ENCODE measurements at regions not wholly inside any gene's neighbourhood (a gene's known extent, or its start where the extent isn't known, plus 50 kb on each side); places are given as distances from the start of the nearest gene placed in this dataset.

GRCh38 chr6:11633741-11634509, 96.4 kb downstream of the TMEM170B start:
- H3K4me1 Mint-ChIP-seq: no peaks in the 10 kb centered on the region
- H3K27ac Mint-ChIP-seq (ENCODE audit: low read depth): no peak overlapping the region
- H3K9me3 Mint-ChIP-seq: no peaks in the 10 kb centered on the region
- ATAC-seq (replicated peaks; ENCODE audit: extremely low read depth, poor library complexity, severe bottlenecking) (no peak), DNase-seq (ENCODE audit: low spot score in 2 of 2) (no peak)
- peaks cover 18% of the 10 kb centered on the region for H3K27me3 Mint-ChIP-seq
- H3K4me3 Mint-ChIP-seq: no peak overlapping the region
- H3K36me3 Mint-ChIP-seq (ENCODE audit: insufficient read depth): no peaks in the 10 kb centered on the region

GRCh38 chr6:11634948-11635347, 97.4 kb downstream of the TMEM170B start:
- no peak overlapping the region for H3K27ac Mint-ChIP-seq (ENCODE audit: low read depth)
- no peaks in the 10 kb centered on the region for H3K4me1 Mint-ChIP-seq
- H3K9me3 Mint-ChIP-seq: no peaks in the 10 kb centered on the region
- ATAC-seq (replicated peaks; ENCODE audit: extremely low read depth, poor library complexity, severe bottlenecking) (no peak), DNase-seq (ENCODE audit: low spot score in 2 of 2) (no peak)
- no peaks in the 10 kb centered on the region for H3K36me3 Mint-ChIP-seq (ENCODE audit: insufficient read depth)
- H3K4me3 Mint-ChIP-seq: no peak overlapping the region
- H3K27me3 Mint-ChIP-seq: peaks cover 8% of the 10 kb centered on the region

- Mint-ChIP-seq H3K27me3 (peaks cover 6% of the 10 kb centered on the region), H3K36me3 (ENCODE audit: insufficient read depth) (no peaks in the 10 kb centered on the region), H3K4me1 (no peaks in the 10 kb centered on the region), H3K9me3 (no peaks in the 10 kb centered on the region), H3K4me3 (no peak overlapping the region), H3K27ac (ENCODE audit: low read depth) (no peak overlapping the region)
- ATAC-seq (replicated peaks; ENCODE audit: extremely low read depth, poor library complexity, severe bottlenecking) (no peak), DNase-seq (ENCODE audit: low spot score in 2 of 2) (no peak)
These were observed 98.6 kb downstream of the TMEM170B start for GRCh38 chr6:11636121-11636520.

GRCh38 chr6:11637266-11637665, 99.7 kb downstream of the TMEM170B start:
- DNase-seq (ENCODE audit: low spot score in 2 of 2) (no peak), ATAC-seq (replicated peaks; ENCODE audit: extremely low read depth, poor library complexity, severe bottlenecking) (no peak)
- H3K27me3 Mint-ChIP-seq: peaks cover 16% of the 10 kb centered on the region
- H3K27ac Mint-ChIP-seq (ENCODE audit: low read depth): no peak overlapping the region
- H3K4me1 Mint-ChIP-seq: no peaks in the 10 kb centered on the region
- H3K9me3 Mint-ChIP-seq: no peaks in the 10 kb centered on the region
- no peaks in the 10 kb centered on the region for H3K36me3 Mint-ChIP-seq (ENCODE audit: insufficient read depth)
- no peak overlapping the region for H3K4me3 Mint-ChIP-seq

GRCh38 chr6:11639376-11640235, 102.1 kb downstream of the TMEM170B start:
- Mint-ChIP-seq H3K9me3 (no peaks in the 10 kb centered on the region), H3K27me3 (peaks cover 22% of the 10 kb centered on the region), H3K36me3 (ENCODE audit: insufficient read depth) (no peaks in the 10 kb centered on the region), H3K27ac (ENCODE audit: low read depth) (no peak overlapping the region), H3K4me3 (no peak overlapping the region), H3K4me1 (no peaks in the 10 kb centered on the region)
- no peak for ATAC-seq (replicated peaks; ENCODE audit: extremely low read depth, poor library complexity, severe bottlenecking)
- no peak for DNase-seq (ENCODE audit: low spot score in 2 of 2)

- H3K36me3 Mint-ChIP-seq (ENCODE audit: insufficient read depth): no peaks in the 10 kb centered on the region
- no peak overlapping the region for H3K27ac Mint-ChIP-seq (ENCODE audit: low read depth)
- no peaks in the 10 kb centered on the region for H3K9me3 Mint-ChIP-seq
- H3K27me3 Mint-ChIP-seq: peaks cover 31% of the 10 kb centered on the region
- DNase-seq (ENCODE audit: low spot score in 2 of 2): no peak
- no peak overlapping the region for H3K4me3 Mint-ChIP-seq
- ATAC-seq (replicated peaks; ENCODE audit: extremely low read depth, poor library complexity, severe bottlenecking): no peak
- H3K4me1 Mint-ChIP-seq: no peaks in the 10 kb centered on the region
These were observed 102.9 kb downstream of the TMEM170B start for GRCh38 chr6:11640486-11640885.

GRCh38 chr6:11644071-11644470, 106.5 kb downstream of the TMEM170B start:
- H3K9me3 Mint-ChIP-seq: no peaks in the 10 kb centered on the region
- H3K4me3 Mint-ChIP-seq: no peak overlapping the region
- H3K27ac Mint-ChIP-seq (ENCODE audit: low read depth): no peak overlapping the region
- ATAC-seq (replicated peaks; ENCODE audit: extremely low read depth, poor library complexity, severe bottlenecking) (no peak), DNase-seq (ENCODE audit: low spot score in 2 of 2) (no peak)
- no peaks in the 10 kb centered on the region for H3K4me1 Mint-ChIP-seq
- no peaks in the 10 kb centered on the region for H3K36me3 Mint-ChIP-seq (ENCODE audit: insufficient read depth)
- peaks cover 50% of the 10 kb centered on the region for H3K27me3 Mint-ChIP-seq

GRCh38 chr6:11644601-11645000, 107.1 kb downstream of the TMEM170B start:
- H3K27me3 Mint-ChIP-seq: peaks cover 50% of the 10 kb centered on the region
- no peaks in the 10 kb centered on the region for H3K4me1 Mint-ChIP-seq
- no peak for ATAC-seq (replicated peaks; ENCODE audit: extremely low read depth, poor library complexity, severe bottlenecking)
- H3K9me3 Mint-ChIP-seq: no peaks in the 10 kb centered on the region
- no peak overlapping the region for H3K4me3 Mint-ChIP-seq
- no peak for DNase-seq (ENCODE audit: low spot score in 2 of 2)
- H3K27ac Mint-ChIP-seq (ENCODE audit: low read depth): no peak overlapping the region
- no peaks in the 10 kb centered on the region for H3K36me3 Mint-ChIP-seq (ENCODE audit: insufficient read depth)

GRCh38 chr6:11645016-11645415, 107.5 kb downstream of the TMEM170B start:
- Mint-ChIP-seq H3K27me3 (peaks cover 52% of the 10 kb centered on the region), H3K36me3 (ENCODE audit: insufficient read depth) (no peaks in the 10 kb centered on the region), H3K27ac (ENCODE audit: low read depth) (no peak overlapping the region), H3K4me1 (no peaks in the 10 kb centered on the region), H3K4me3 (no peak overlapping the region), H3K9me3 (no peaks in the 10 kb centered on the region)
- DNase-seq (ENCODE audit: low spot score in 2 of 2) (no peak), ATAC-seq (replicated peaks; ENCODE audit: extremely low read depth, poor library complexity, severe bottlenecking) (no peak)

GRCh38 chr6:11648436-11648775, 110.9 kb downstream of the TMEM170B start:
- ATAC-seq (replicated peaks; ENCODE audit: extremely low read depth, poor library complexity, severe bottlenecking) (no peak), DNase-seq (ENCODE audit: low spot score in 2 of 2) (no peak)
- Mint-ChIP-seq H3K27me3 (peaks cover 56% of the 10 kb centered on the region), H3K27ac (ENCODE audit: low read depth) (no peak overlapping the region), H3K4me1 (no peaks in the 10 kb centered on the region), H3K4me3 (no peak overlapping the region), H3K36me3 (ENCODE audit: insufficient read depth) (no peaks in the 10 kb centered on the region), H3K9me3 (no peaks in the 10 kb centered on the region)

GRCh38 chr6:11648889-11649288, 111.3 kb downstream of the TMEM170B start:
- Mint-ChIP-seq H3K9me3 (no peaks in the 10 kb centered on the region), H3K27ac (ENCODE audit: low read depth) (no peak overlapping the region), H3K27me3 (peaks cover 56% of the 10 kb centered on the region), H3K4me1 (no peaks in the 10 kb centered on the region), H3K36me3 (ENCODE audit: insufficient read depth) (no peaks in the 10 kb centered on the region), H3K4me3 (no peak overlapping the region)
- DNase-seq (ENCODE audit: low spot score in 2 of 2): no peak
- ATAC-seq (replicated peaks; ENCODE audit: extremely low read depth, poor library complexity, severe bottlenecking): no peak

- ATAC-seq (replicated peaks; ENCODE audit: extremely low read depth, poor library complexity, severe bottlenecking) (no peak), DNase-seq (ENCODE audit: low spot score in 2 of 2) (no peak)
- Mint-ChIP-seq H3K4me1 (no peaks in the 10 kb centered on the region), H3K27me3 (peaks cover 55% of the 10 kb centered on the region), H3K27ac (ENCODE audit: low read depth) (no peak overlapping the region), H3K36me3 (ENCODE audit: insufficient read depth) (no peaks in the 10 kb centered on the region), H3K9me3 (no peaks in the 10 kb centered on the region), H3K4me3 (no peak overlapping the region)
These were observed 112.6 kb downstream of the TMEM170B start for GRCh38 chr6:11650025-11650696.

All from central memory CD8-positive, alpha-beta T cell (primary cell).